ENCODE measurements at regions not wholly inside any gene's neighbourhood (a gene's known extent, or its start where the extent isn't known, plus 50 kb on each side); places are given as distances from the start of the nearest gene placed in this dataset.
"Not testable (repeated sequence)": the region's sequence is repeated elsewhere in the genome, so short reads cannot be mapped to it uniquely, and the experiment has no call there.

DNA sequence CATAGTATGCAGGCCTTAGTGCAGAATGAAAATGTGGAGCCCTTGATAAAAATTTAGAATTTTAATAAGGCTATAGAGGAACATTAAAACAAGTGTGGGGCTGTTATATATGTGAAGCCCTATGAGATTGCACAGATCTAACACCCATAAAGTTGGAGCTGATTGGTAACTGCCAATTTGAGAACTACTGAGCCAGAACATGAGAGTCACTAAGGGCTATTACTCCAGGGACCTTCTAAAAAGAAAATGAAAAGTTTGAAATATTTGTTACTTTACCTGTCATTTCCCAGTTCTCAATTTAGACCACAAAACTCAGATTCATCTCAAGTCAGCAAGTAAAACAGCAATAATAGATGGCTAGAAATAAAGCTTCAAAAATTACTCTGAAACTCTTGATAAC is 898.6 kb downstream of the TLE1 start:
- H3K4me1 ChIP-seq (ENCODE audit: insufficient read depth, low read length): no peaks in the 10 kb centered on the region
- no peaks in the 10 kb centered on the region for H3K9me3 ChIP-seq (ENCODE audit: insufficient read depth, low read depth, low read length)
- no peak overlapping the region for H3K9ac ChIP-seq (ENCODE audit: low read depth, low read length)
- no peaks in the 10 kb centered on the region for H3K36me3 ChIP-seq (ENCODE audit: insufficient read depth, low read depth, low read length)
- H3K27me3 ChIP-seq (ENCODE audit: insufficient read depth, low read length): no peaks in the 10 kb centered on the region
- no peak overlapping the region for H3K27ac ChIP-seq (ENCODE audit: low read length)
- H3K4me3 ChIP-seq (ENCODE audit: low read length): no peak overlapping the region

DNA sequence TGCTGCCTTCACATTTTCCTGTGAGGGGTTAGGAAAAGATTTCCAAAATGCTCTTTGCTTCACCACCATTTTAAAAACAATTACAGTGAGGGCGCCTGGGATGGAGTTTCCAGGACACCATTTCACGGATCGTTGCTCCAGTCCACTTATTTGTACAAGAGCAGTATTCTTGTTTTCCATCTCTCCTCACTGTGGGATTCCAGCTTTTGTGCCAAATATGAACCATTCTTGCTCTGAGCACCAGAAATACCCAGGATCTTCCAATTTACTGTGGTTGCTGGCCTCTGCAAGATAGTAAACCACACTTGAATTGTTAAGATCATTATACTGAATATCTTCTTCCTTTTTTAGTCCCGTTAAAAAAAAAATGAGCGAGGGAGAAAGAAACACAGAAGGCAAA is 899.5 kb downstream of the TLE1 start:
- no peaks in the 10 kb centered on the region for H3K4me1 ChIP-seq (ENCODE audit: insufficient read depth, low read length)
- H3K27me3 ChIP-seq (ENCODE audit: insufficient read depth, low read length): no peaks in the 10 kb centered on the region
- no peak overlapping the region for H3K9ac ChIP-seq (ENCODE audit: low read depth, low read length)
- no peak overlapping the region for H3K27ac ChIP-seq (ENCODE audit: low read length)
- no peaks in the 10 kb centered on the region for H3K9me3 ChIP-seq (ENCODE audit: insufficient read depth, low read depth, low read length)
- H3K36me3 ChIP-seq (ENCODE audit: insufficient read depth, low read depth, low read length): no peaks in the 10 kb centered on the region
- no peak overlapping the region for H3K4me3 ChIP-seq (ENCODE audit: low read length)

DNA sequence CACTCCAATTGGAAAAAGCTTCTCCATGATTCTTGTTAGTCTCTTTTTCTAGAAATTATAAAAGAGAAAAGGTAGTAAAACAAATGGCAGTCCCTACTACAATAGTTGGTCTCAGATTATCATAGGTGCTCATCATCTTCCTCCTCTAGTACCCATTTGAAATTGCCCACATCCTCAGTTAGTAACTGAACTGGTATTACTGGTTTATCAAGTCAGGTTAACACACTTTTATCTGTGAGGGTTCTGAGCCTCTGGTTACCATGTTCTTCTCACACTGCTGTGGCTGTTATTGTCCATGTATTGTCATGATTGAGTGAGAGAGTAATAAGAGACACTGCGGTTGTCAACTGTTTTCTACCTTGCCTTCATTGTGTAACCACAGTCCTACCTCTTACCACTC is 901.7 kb downstream of the TLE1 start:
- no peaks in the 10 kb centered on the region for H3K9me3 ChIP-seq (ENCODE audit: insufficient read depth, low read depth, low read length)
- H3K27ac ChIP-seq (ENCODE audit: low read length): no peak overlapping the region

GRCh38 chr9:80784647-80785046 is 904.7 kb downstream of the TLE1 start:
- H3K36me3 ChIP-seq (ENCODE audit: insufficient read depth, low read depth, low read length): no peaks in the 10 kb centered on the region
- no peak overlapping the region for H3K9ac ChIP-seq (ENCODE audit: low read depth, low read length)
- H3K27me3 ChIP-seq (ENCODE audit: insufficient read depth, low read length): no peaks in the 10 kb centered on the region
- H3K4me1 ChIP-seq (ENCODE audit: insufficient read depth, low read length): no peaks in the 10 kb centered on the region
- no peak overlapping the region for H3K4me3 ChIP-seq (ENCODE audit: low read length)
- H3K27ac ChIP-seq (ENCODE audit: low read length): no peak overlapping the region
- H3K9me3 ChIP-seq (ENCODE audit: insufficient read depth, low read depth, low read length): no peaks in the 10 kb centered on the region

More for the DNA sequence above, 901.7 kb downstream of the TLE1 start:
- Histone ChIP-seq H3K36me3 (ENCODE audit: insufficient read depth, low read depth, low read length) (no peaks in the 10 kb centered on the region), H3K4me1 (ENCODE audit: insufficient read depth, low read length) (no peaks in the 10 kb centered on the region), H3K27me3 (ENCODE audit: insufficient read depth, low read length) (no peaks in the 10 kb centered on the region), H3K9ac (ENCODE audit: low read depth, low read length) (no peak overlapping the region), H3K4me3 (ENCODE audit: low read length) (no peak overlapping the region)

- no peak overlapping the region for H3K9ac ChIP-seq (ENCODE audit: low read depth, low read length)
- no peak overlapping the region for H3K27ac ChIP-seq (ENCODE audit: low read length)
- H3K4me3 ChIP-seq (ENCODE audit: low read length): no peak overlapping the region
- H3K36me3 ChIP-seq (ENCODE audit: insufficient read depth, low read depth, low read length): no peaks in the 10 kb centered on the region
- H3K9me3 ChIP-seq (ENCODE audit: insufficient read depth, low read depth, low read length): no peaks in the 10 kb centered on the region
- no peaks in the 10 kb centered on the region for H3K4me1 ChIP-seq (ENCODE audit: insufficient read depth, low read length)
- no peaks in the 10 kb centered on the region for H3K27me3 ChIP-seq (ENCODE audit: insufficient read depth, low read length)
Observed at GRCh38 chr9:80775971-80776370, 913.4 kb downstream of the TLE1 start.

DNA sequence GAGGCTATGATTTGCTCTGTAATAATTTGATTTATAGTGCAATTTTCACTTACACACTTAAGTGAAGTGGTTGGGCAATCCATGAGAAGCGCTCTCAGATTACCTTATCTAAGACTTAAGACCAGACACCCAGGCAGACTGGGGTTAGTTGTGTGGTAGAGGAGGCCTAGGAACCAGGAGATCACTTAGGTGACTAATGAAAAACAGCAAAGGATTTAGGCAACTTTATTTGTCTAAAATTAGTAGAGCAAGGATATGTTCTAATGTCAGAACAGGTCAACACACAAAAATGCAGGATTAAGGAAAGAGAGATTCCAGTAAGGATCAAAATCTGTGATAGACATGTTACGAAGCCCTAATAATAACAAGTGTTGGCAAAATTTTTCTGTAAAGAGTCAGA is 913.8 kb downstream of the TLE1 start:
- no peak overlapping the region for H3K27ac ChIP-seq (ENCODE audit: low read length)
- no peaks in the 10 kb centered on the region for H3K4me1 ChIP-seq (ENCODE audit: insufficient read depth, low read length)
- no peak overlapping the region for H3K9ac ChIP-seq (ENCODE audit: low read depth, low read length)
- H3K27me3 ChIP-seq (ENCODE audit: insufficient read depth, low read length): no peaks in the 10 kb centered on the region
- no peaks in the 10 kb centered on the region for H3K36me3 ChIP-seq (ENCODE audit: insufficient read depth, low read depth, low read length)
- H3K4me3 ChIP-seq (ENCODE audit: low read length): no peak overlapping the region
- H3K9me3 ChIP-seq (ENCODE audit: insufficient read depth, low read depth, low read length): no peaks in the 10 kb centered on the region

DNA sequence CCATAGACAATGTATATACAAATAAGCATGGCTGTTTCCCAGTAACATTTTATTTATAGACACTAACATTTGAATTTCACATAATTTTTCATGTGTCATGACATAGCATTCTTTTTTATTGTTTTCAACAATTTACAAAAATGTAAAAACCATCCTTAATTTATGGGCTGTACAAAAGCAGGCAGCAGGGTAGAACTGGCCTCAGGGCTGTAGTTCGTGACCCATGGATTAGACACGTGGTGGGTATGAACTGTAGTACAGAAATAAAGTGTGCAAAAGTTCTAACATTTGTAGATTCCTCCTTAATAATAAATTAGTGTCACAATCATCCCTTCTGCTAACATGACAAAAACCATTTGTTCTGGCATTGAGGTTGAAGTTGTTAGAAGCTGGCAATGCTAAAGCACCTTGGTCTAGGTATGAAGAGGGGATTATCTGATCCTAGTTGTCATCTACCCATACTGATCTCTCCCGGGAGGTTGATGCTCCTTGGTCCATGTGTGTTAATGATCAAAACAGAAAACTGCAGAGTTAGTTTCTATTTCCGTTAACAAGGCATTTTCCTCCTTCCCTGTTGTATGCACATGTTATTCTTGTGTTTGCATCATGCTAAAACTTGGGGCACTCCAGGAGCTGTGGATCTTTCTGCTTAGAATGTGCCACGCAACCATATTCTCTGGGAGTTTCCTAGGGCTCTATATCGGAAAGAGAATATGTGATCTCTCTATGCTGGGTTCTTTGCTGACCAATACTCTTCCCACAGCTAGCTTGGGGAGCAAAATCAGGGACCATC is 917.6 kb downstream of the TLE1 start:
- H3K9me3 ChIP-seq (ENCODE audit: insufficient read depth, low read depth, low read length): no peaks in the 10 kb centered on the region
- H3K27me3 ChIP-seq (ENCODE audit: insufficient read depth, low read length): no peaks in the 10 kb centered on the region
- H3K36me3 ChIP-seq (ENCODE audit: insufficient read depth, low read depth, low read length): no peaks in the 10 kb centered on the region
- H3K9ac ChIP-seq (ENCODE audit: low read depth, low read length): no peak overlapping the region
- H3K4me3 ChIP-seq (ENCODE audit: low read length): no peak overlapping the region
- H3K27ac ChIP-seq (ENCODE audit: low read length): no peak overlapping the region
- no peaks in the 10 kb centered on the region for H3K4me1 ChIP-seq (ENCODE audit: insufficient read depth, low read length)

GRCh38 chr9:80763536-80763935 is 925.8 kb downstream of the TLE1 start:
- no peaks in the 10 kb centered on the region for H3K9me3 ChIP-seq (ENCODE audit: insufficient read depth, low read depth, low read length)
- H3K9ac ChIP-seq (ENCODE audit: low read depth, low read length): no peak overlapping the region
- no peak overlapping the region for H3K27ac ChIP-seq (ENCODE audit: low read length)
- H3K36me3 ChIP-seq (ENCODE audit: insufficient read depth, low read depth, low read length): no peaks in the 10 kb centered on the region
- H3K4me1 ChIP-seq (ENCODE audit: insufficient read depth, low read length): no peaks in the 10 kb centered on the region
- no peak overlapping the region for H3K4me3 ChIP-seq (ENCODE audit: low read length)
- H3K27me3 ChIP-seq (ENCODE audit: insufficient read depth, low read length): no peaks in the 10 kb centered on the region

DNA sequence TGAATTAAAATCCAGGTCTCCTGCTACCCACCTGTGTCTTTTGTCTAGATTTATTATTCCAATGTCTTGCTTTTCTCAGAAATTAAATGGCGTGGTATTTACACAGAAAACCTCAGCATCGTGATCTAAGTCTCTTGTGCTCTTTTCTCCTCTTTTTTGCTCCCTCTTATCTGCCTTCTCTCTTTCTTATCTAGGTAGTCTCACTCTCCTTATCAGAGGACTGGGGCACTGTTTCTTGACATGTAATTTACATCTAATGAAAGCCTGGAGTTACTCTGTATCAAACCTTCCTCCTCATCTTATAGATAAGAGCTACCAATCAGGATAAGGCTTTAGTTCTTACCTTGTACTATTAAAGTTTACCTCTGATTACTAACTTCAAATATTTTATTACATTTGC is 933.8 kb downstream of the TLE1 start:
- H3K4me3 ChIP-seq (ENCODE audit: low read length): no peak overlapping the region
- H3K4me1 ChIP-seq (ENCODE audit: insufficient read depth, low read length): no peaks in the 10 kb centered on the region
- no peaks in the 10 kb centered on the region for H3K36me3 ChIP-seq (ENCODE audit: insufficient read depth, low read depth, low read length)
- no peak overlapping the region for H3K9ac ChIP-seq (ENCODE audit: low read depth, low read length)
- H3K27ac ChIP-seq (ENCODE audit: low read length): no peak overlapping the region
- H3K27me3 ChIP-seq (ENCODE audit: insufficient read depth, low read length): no peaks in the 10 kb centered on the region
- no peaks in the 10 kb centered on the region for H3K9me3 ChIP-seq (ENCODE audit: insufficient read depth, low read depth, low read length)

GRCh38 chr9:80747056-80747455 is 942.3 kb downstream of the TLE1 start:
- not testable (repeated sequence) for H3K36me3 ChIP-seq (ENCODE audit: insufficient read depth, low read depth, low read length); H3K27ac ChIP-seq (ENCODE audit: low read length); H3K9me3 ChIP-seq (ENCODE audit: insufficient read depth, low read depth, low read length); H3K4me1 ChIP-seq (ENCODE audit: insufficient read depth, low read length); H3K27me3 ChIP-seq (ENCODE audit: insufficient read depth, low read length); H3K4me3 ChIP-seq (ENCODE audit: low read length); H3K9ac ChIP-seq (ENCODE audit: low read depth, low read length)

GRCh38 chr9:80732506-80732905 is 956.8 kb downstream of the TLE1 start:
- H3K9ac ChIP-seq (ENCODE audit: low read depth, low read length): no peak overlapping the region

GRCh38 chr9:80720579-80720978 is 968.8 kb downstream of the TLE1 start:
- no peak overlapping the region for H3K4me3 ChIP-seq (ENCODE audit: low read length)
- no peaks in the 10 kb centered on the region for H3K4me1 ChIP-seq (ENCODE audit: insufficient read depth, low read length)
- H3K27me3 ChIP-seq (ENCODE audit: insufficient read depth, low read length): no peaks in the 10 kb centered on the region
- no peak overlapping the region for H3K9ac ChIP-seq (ENCODE audit: low read depth, low read length)
- no peaks in the 10 kb centered on the region for H3K36me3 ChIP-seq (ENCODE audit: insufficient read depth, low read depth, low read length)
- H3K27ac ChIP-seq (ENCODE audit: low read length): no peak overlapping the region
- peaks cover 12% of the 10 kb centered on the region; the same call in 1 of the 2 replicates for H3K9me3 ChIP-seq (ENCODE audit: insufficient read depth, low read depth, low read length)

More at GRCh38 chr9:80732506-80732905, 956.8 kb downstream of the TLE1 start:
- Histone ChIP-seq H3K4me1 (ENCODE audit: insufficient read depth, low read length) (no peaks in the 10 kb centered on the region), H3K27ac (ENCODE audit: low read length) (no peak overlapping the region), H3K27me3 (ENCODE audit: insufficient read depth, low read length) (no peaks in the 10 kb centered on the region), H3K36me3 (ENCODE audit: insufficient read depth, low read depth, low read length) (no peaks in the 10 kb centered on the region), H3K4me3 (ENCODE audit: low read length) (no peak overlapping the region), H3K9me3 (ENCODE audit: insufficient read depth, low read depth, low read length) (no peaks in the 10 kb centered on the region)

All from iPS-20b (cell line).